HL-60 (cell line): ENCODE measurements at regions not wholly inside any gene's neighbourhood (a gene's known extent, or its start where the extent isn't known, plus 50 kb on each side); places are given as distances from the start of the nearest gene placed in this dataset.

Experiments used
- DNase-seq, 2 experiments: peaks; one replicate each; pipeline ENCODE4 v3.0.0-alpha.2; 2010 to 2020; ENCODE audit warnings: low read depth in 1 of 2, low spot score in 1 of 2
- H3K27ac ChIP-seq: fragments of 250-450 bp; sonication (Bioruptor Pico); replicated peaks from 2 replicates; pipeline ENCODE4 v1.5.1; 2020; ENCODE audit warnings: mild to moderate bottlenecking, moderate library complexity
- H3K27me3 ChIP-seq: fragments of 250-450 bp; sonication (Bioruptor Pico); 2 replicates; pipeline ENCODE4 v1.5.1; 2021; ENCODE audit warnings: mild to moderate bottlenecking, moderate library complexity; ENCODE audit not compliant: insufficient read depth, poor library complexity, severe bottlenecking
- H3K4me3 ChIP-seq: replicated peaks from 2 replicates; pipeline ENCODE4 v1.5.1; 2011; ENCODE audit warnings: mild to moderate bottlenecking, control low read depth, low read length; ENCODE audit not compliant: insufficient read depth
- GABPA ChIP-seq: IDR thresholded peaks from 2 replicates; pipeline ENCODE4 v1.6.1; 2012; ENCODE audit warnings: low read depth
- POLR2AphosphoS5 ChIP-seq: IDR thresholded peaks from 2 replicates; pipeline ENCODE4 v1.6.1; 2012; ENCODE audit warnings: low read depth
- SPI1 ChIP-seq: IDR thresholded peaks from 2 replicates; pipeline ENCODE4 v1.6.1; 2012; ENCODE audit warnings: low read depth, mild to moderate bottlenecking, borderline replicate concordance
- TF ChIP-seq, protein P1 (sequence below): IDR thresholded peaks from 2 replicates; pipeline ENCODE4 v1.6.1; 2012; ENCODE audit warnings: low read depth; ENCODE audit not compliant: insufficient replicate concordance
- TF ChIP-seq, protein P2 (sequence below): IDR thresholded peaks from one replicate; pipeline ENCODE4 v1.5.1; 2011; ENCODE audit warnings: low read length, control low read depth, inconsistent platforms; ENCODE audit not compliant: insufficient read depth

DNA sequence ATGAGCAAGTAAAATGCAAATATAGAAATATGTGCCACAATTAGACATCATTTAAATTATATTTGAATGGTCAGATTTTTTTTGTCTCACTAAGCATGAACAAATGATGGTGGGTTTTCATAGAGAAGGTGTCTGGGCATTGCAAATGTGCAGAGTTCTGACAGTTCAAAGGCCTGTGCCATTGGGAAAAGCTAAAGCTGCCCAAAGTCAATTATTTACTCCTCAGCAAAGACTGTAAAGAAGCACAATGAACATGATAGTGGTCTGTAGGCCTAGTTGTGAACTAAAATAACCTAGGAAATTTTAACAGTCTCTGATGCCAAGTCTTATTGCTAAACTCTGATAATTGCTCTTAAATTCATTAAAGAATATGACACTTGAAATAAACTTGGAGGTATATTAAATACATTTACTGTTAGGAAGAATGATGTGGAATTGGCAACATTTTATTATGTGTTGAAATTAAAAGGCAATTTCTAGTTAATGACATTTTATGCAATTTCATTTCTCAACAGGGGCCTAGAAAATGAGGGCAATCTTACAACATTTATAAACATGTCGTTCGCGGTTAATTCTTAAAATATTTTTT, 874.3 kb upstream of the ADAMTS5 start:
- Histone ChIP-seq H3K27me3 (no peaks in the 10 kb centered on the region), H3K4me3 (no peak overlapping the region), H3K27ac (no peak overlapping the region)
- TF ChIP-seq, protein P1, sequence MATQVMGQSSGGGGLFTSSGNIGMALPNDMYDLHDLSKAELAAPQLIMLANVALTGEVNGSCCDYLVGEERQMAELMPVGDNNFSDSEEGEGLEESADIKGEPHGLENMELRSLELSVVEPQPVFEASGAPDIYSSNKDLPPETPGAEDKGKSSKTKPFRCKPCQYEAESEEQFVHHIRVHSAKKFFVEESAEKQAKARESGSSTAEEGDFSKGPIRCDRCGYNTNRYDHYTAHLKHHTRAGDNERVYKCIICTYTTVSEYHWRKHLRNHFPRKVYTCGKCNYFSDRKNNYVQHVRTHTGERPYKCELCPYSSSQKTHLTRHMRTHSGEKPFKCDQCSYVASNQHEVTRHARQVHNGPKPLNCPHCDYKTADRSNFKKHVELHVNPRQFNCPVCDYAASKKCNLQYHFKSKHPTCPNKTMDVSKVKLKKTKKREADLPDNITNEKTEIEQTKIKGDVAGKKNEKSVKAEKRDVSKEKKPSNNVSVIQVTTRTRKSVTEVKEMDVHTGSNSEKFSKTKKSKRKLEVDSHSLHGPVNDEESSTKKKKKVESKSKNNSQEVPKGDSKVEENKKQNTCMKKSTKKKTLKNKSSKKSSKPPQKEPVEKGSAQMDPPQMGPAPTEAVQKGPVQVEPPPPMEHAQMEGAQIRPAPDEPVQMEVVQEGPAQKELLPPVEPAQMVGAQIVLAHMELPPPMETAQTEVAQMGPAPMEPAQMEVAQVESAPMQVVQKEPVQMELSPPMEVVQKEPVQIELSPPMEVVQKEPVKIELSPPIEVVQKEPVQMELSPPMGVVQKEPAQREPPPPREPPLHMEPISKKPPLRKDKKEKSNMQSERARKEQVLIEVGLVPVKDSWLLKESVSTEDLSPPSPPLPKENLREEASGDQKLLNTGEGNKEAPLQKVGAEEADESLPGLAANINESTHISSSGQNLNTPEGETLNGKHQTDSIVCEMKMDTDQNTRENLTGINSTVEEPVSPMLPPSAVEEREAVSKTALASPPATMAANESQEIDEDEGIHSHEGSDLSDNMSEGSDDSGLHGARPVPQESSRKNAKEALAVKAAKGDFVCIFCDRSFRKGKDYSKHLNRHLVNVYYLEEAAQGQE = no peak
- TF ChIP-seq, protein P2, sequence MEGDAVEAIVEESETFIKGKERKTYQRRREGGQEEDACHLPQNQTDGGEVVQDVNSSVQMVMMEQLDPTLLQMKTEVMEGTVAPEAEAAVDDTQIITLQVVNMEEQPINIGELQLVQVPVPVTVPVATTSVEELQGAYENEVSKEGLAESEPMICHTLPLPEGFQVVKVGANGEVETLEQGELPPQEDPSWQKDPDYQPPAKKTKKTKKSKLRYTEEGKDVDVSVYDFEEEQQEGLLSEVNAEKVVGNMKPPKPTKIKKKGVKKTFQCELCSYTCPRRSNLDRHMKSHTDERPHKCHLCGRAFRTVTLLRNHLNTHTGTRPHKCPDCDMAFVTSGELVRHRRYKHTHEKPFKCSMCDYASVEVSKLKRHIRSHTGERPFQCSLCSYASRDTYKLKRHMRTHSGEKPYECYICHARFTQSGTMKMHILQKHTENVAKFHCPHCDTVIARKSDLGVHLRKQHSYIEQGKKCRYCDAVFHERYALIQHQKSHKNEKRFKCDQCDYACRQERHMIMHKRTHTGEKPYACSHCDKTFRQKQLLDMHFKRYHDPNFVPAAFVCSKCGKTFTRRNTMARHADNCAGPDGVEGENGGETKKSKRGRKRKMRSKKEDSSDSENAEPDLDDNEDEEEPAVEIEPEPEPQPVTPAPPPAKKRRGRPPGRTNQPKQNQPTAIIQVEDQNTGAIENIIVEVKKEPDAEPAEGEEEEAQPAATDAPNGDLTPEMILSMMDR = no peak
- no peak for TF ChIP-seq GABPA
- TF ChIP-seq POLR2AphosphoS5 = no peak
- no peak for TF ChIP-seq SPI1
- no peak for DNase-seq

DNA sequence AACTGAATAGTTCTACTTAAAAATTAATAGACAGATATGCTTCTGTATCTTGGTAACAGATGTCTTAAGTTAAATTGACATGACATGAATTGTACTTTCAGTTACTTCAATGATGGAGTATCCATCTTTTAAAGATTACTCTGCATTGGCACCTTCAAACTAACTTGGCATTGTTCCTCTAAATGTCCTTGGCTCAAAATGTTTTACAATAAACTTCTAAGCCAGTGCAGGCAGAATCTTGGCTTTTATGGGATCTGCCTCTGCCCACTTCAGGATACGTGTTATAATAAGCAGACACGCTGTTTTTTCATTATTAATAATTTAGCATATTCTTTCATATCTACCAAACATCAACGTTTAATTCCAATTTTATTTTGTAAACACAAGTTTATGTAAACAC, 873.4 kb upstream of the ADAMTS5 start:
- TF ChIP-seq, protein P2 = no peak
- no peak for TF ChIP-seq GABPA
- no peak for TF ChIP-seq POLR2AphosphoS5
- TF ChIP-seq, protein P1 = no peak
- no peak for TF ChIP-seq SPI1
- H3K4me3 ChIP-seq = no peak overlapping the region
- no peak for DNase-seq
- no peak overlapping the region for H3K27ac ChIP-seq
- H3K27me3 ChIP-seq = no peaks in the 10 kb centered on the region

DNA sequence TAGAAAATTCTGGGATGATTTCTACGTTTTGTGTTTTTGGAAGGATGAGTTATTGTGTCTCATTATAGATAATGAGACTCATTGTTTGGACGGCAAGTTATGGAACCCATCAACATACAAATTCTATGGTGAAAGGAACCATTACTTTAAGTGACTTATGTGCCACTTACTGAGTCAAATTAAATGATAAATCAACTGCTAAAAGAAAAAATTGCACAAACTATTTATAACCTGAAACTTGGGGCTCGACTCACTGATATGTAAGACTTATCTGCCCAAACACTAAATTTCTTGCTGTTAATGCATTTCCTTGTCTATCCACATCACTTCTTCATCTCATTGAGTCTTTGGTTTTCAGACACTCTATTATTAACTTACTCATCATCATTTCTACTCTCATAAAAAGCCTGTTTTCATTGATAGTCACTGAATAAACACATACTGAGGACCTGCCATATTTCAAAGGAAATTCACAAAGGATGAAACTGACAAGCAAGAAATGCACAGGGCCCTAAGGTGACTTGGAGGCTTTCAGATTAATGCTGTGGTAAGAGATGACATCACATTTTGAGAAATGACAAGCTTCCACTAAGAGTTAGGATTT, 872.7 kb upstream of the ADAMTS5 start:
- TF ChIP-seq POLR2AphosphoS5 (no peak), GABPA (no peak), SPI1 (no peak)
- TF ChIP-seq, protein P1 = no peak
- TF ChIP-seq, protein P2 = no peak

More for the DNA sequence above, 872.7 kb upstream of the ADAMTS5 start:
- Histone ChIP-seq H3K4me3 (no peak overlapping the region), H3K27me3 (no peaks in the 10 kb centered on the region), H3K27ac (no peak overlapping the region)
- DNase-seq = no peak
